Gastrocnemius medialis (tissue), 4 donors: ENCODE measurements at regions not wholly inside any gene's neighbourhood (a gene's known extent, or its start where the extent isn't known, plus 50 kb on each side); places are given as distances from the start of the nearest gene placed in this dataset.

ENCODE experiments used
- ATAC-seq, 2 donors: fragments of 150-250 bp; one replicate each; pipeline ENCODE4 v1.9.1; 2016
- DNase-seq, 2 donors: peaks; one replicate each; pipeline ENCODE4 v3.0.0-alpha.2; 2019
- H3K27ac ChIP-seq, 4 donors: fragments of 200-600 bp; sonication (generic); 1 replicate in 1 of 4; 2 replicates in 3 of 4; pipeline ENCODE4 v1.5.1; 2016 to 2018; ENCODE audit warnings: mild to moderate bottlenecking in 2 of 4, moderate library complexity in 1 of 4
- H3K27me3 ChIP-seq, 3 donors: fragments of 200-600 bp; sonication (generic) in 2 of 3; 1 replicate in 1 of 3; 2 replicates in 2 of 3; pipeline versions ENCODE4 v1.5.1 to v1.6.0; 2016 to 2019; ENCODE audit warnings: mild to moderate bottlenecking in 1 of 3, moderate library complexity in 1 of 3
- H3K36me3 ChIP-seq, 2 donors: fragments of 200-600 bp; sonication (generic) in 1 of 2; one replicate each; pipeline ENCODE4 v1.5.1; 2017 to 2018
- H3K4me1 ChIP-seq, 2 donors: fragments of 200-600 bp; sonication (generic) in 1 of 2; one replicate each; pipeline ENCODE4 v1.5.1; 2016 to 2017; ENCODE audit warnings: mild to moderate bottlenecking in 2 of 2
- H3K4me3 ChIP-seq, 4 donors: fragments of 200-600 bp; sonication (generic) in 3 of 4; 1 replicate in 1 of 4; 2 replicates in 3 of 4; pipeline ENCODE4 v1.5.1; 2016 to 2019; ENCODE audit warnings: mild to moderate bottlenecking in 2 of 4
- H3K9me3 ChIP-seq, 3 donors: fragments of 200-600 bp; sonication (generic) in 2 of 3; 1 replicate in 1 of 3; 2 replicates in 2 of 3; pipeline ENCODE4 v1.5.1; 2016 to 2019
- POLR2A ChIP-seq, 2 donors: fragments of 450-650 bp; IDR thresholded peaks; one replicate each; pipeline ENCODE4 v1.6.1; 2017; ENCODE audit warnings: antibody characterized with exemption in 2 of 2, mild to moderate bottlenecking in 2 of 2, moderate library complexity in 2 of 2
- in situ Hi-C, 4 donors: fragments of 200-750 bp; cut with MboI; loops; one replicate each; pipeline versions ENCODE4 v1.15.0 to v1.8.0; 2017; ENCODE audit warnings: low sequenced_read_pairs in 4 of 4
- intact Hi-C: fragments of 100-400 bp; cut with DNase I; formaldehyde crosslinking; loops from one replicate; pipeline ENCODE4 v1.15.1; 2023; ENCODE audit warnings: low total_unique reads
- TF ChIP-seq, protein P1 (sequence below), 5 experiments: fragments of 450-650 bp in 3 of 5; fragments of 200-600 bp in 2 of 5; sonication (generic) in 2 of 5; IDR thresholded peaks in 4 of 5; conservative IDR thresholded peaks in 1 of 5; 1 replicate in 4 of 5; 2 replicates in 1 of 5; pipeline ENCODE4 v1.5.1; 2016 to 2019; ENCODE audit warnings: antibody characterized with exemption in 5 of 5, mild to moderate bottlenecking in 3 of 5, moderate library complexity in 3 of 5

DNA sequence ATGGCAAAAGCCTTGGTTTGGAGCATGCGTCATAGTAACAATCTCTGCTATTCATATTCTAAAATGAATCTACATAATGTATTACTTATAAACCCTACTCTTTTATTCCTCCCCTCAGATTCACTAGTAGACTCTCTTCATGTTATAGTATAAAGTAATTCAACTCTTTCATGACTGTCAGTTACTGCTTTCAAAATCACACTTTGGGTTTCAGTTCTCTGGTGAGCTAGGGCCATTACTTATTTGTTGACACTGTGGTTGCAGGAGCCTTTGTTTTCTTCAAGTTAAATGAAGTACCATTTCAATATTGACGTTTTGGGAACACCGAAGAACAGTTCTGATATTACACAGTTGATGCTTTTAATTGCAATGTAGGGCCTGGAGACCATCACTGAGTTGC, 378.4 kb downstream of the DDX10 start:
- in situ Hi-C loops (no loop called here), intact Hi-C loops (no loop called here)
- H3K27ac ChIP-seq: no peak overlapping the region
- H3K4me1 ChIP-seq: no peaks in the 10 kb centered on the region
- TF ChIP-seq, protein P1, sequence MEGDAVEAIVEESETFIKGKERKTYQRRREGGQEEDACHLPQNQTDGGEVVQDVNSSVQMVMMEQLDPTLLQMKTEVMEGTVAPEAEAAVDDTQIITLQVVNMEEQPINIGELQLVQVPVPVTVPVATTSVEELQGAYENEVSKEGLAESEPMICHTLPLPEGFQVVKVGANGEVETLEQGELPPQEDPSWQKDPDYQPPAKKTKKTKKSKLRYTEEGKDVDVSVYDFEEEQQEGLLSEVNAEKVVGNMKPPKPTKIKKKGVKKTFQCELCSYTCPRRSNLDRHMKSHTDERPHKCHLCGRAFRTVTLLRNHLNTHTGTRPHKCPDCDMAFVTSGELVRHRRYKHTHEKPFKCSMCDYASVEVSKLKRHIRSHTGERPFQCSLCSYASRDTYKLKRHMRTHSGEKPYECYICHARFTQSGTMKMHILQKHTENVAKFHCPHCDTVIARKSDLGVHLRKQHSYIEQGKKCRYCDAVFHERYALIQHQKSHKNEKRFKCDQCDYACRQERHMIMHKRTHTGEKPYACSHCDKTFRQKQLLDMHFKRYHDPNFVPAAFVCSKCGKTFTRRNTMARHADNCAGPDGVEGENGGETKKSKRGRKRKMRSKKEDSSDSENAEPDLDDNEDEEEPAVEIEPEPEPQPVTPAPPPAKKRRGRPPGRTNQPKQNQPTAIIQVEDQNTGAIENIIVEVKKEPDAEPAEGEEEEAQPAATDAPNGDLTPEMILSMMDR (IDR thresholded peaks at IDR 0.05 in 4 of 5, conservative IDR thresholded peaks at IDR 0.05 in 1 of 5): no peak
- TF ChIP-seq POLR2A (IDR thresholded peaks at IDR 0.05): no peak
- no peak for ATAC-seq
- no peaks in the 10 kb centered on the region for H3K9me3 ChIP-seq
- no peaks in the 10 kb centered on the region for H3K27me3 ChIP-seq
- H3K4me3 ChIP-seq: no peak overlapping the region
- DNase-seq: no peak
- H3K36me3 ChIP-seq: no peaks in the 10 kb centered on the region

DNA sequence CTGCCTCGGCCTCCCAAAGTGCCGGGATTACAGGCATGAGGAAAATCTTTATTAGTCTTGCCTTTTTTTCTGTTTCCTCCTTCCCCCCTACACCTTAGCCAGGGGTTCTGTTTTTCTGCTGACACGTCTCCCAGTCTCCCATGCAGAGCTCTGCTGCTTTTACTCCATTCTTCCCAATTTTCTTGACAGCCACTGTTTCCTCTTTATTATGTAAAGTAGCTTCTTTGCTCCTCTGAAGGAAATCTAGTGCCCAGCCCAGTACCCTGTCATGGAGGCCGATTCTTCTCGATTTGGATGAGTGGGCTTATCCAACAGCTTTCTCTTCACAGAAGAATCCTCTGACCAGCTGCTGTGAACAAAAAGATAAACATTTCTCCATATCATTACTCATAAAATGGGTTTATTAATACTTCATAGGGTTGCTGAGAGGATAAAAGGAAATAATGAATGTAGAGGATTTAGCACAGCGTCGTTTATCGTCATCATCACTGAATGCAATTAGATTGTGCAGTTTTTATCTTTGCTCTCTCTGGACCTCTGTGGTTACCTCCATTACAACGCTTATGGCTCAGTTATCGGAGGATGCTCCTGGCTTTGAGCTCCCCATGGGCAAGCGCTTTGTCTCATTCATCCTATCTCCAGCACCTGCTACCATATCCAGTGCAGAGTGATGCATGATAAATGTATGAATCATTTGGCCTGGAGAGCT, 375.6 kb upstream of the C11orf87 start:
- Histone ChIP-seq H3K36me3 (no peaks in the 10 kb centered on the region), H3K4me3 (no peak overlapping the region), H3K27ac (no peak overlapping the region), H3K27me3 (no peaks in the 10 kb centered on the region), H3K4me1 (no peaks in the 10 kb centered on the region), H3K9me3 (no peaks in the 10 kb centered on the region)
- TF ChIP-seq POLR2A (IDR thresholded peaks at IDR 0.05): no peak
- TF ChIP-seq, protein P1 (IDR thresholded peaks at IDR 0.05 in 4 of 5, conservative IDR thresholded peaks at IDR 0.05 in 1 of 5): no peak
- no peak for ATAC-seq
- in situ Hi-C loops: no loop called here
- DNase-seq: no peak
- intact Hi-C loops: no loop called here

DNA sequence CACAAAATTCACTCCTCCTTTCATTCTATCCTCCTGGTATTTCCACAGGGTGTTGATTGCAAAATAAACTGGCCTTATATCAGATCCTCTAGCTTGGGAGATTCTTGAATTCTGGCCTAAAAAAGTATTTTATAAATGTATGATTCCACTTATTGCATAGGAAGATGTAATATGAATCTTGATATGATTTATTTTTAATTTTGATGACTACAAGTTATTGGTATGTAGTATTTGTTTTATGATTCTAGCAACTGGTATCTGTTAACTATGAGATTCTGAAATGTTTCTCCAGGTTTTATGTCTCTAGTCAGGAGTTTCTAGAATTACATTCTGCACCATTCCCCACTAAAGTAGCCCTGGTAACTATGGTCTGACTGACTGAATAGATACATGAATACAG, 373.9 kb upstream of the C11orf87 start:
- TF ChIP-seq, protein P1 (IDR thresholded peaks at IDR 0.05 in 4 of 5, conservative IDR thresholded peaks at IDR 0.05 in 1 of 5): no peak
- TF ChIP-seq POLR2A (IDR thresholded peaks at IDR 0.05): no peak
- Histone ChIP-seq H3K4me3 (no peak overlapping the region), H3K4me1 (no peaks in the 10 kb centered on the region), H3K27me3 (no peaks in the 10 kb centered on the region), H3K9me3 (no peaks in the 10 kb centered on the region), H3K27ac (no peak overlapping the region), H3K36me3 (no peaks in the 10 kb centered on the region)
- DNase-seq (no peak), ATAC-seq (no peak)
- intact Hi-C loops (no loop called here), in situ Hi-C loops (no loop called here)

DNA sequence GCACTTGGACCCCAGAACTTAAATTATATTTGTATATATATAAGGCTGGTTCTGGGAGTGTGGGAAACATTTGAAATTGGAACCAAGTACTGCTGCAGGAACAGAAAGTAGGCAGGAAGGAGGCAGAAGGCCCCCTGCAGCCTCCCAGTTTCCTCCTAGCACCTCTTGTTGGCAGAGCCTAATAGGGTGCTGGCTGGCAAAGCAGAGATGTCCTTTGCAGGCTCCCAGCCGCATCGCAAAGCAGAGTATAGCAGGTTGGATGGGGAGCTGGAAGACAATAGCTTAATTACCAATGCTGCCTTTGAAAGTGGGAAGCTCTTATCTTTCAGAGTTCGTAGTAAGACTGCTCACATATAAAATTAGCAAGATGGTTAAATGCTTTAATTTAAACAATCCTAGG, 370.8 kb upstream of the C11orf87 start:
- Histone ChIP-seq H3K36me3 (no peaks in the 10 kb centered on the region), H3K4me3 (no peak overlapping the region), H3K27me3 (no peaks in the 10 kb centered on the region), H3K9me3 (no peaks in the 10 kb centered on the region), H3K27ac (no peak overlapping the region), H3K4me1 (no peaks in the 10 kb centered on the region)
- in situ Hi-C loops: no loop called here
- no peak for ATAC-seq
- TF ChIP-seq, protein P1 (IDR thresholded peaks at IDR 0.05 in 4 of 5, conservative IDR thresholded peaks at IDR 0.05 in 1 of 5): no peak
- no peak for TF ChIP-seq POLR2A (IDR thresholded peaks at IDR 0.05)
- DNase-seq: no peak
- intact Hi-C loops: no loop called here

DNA sequence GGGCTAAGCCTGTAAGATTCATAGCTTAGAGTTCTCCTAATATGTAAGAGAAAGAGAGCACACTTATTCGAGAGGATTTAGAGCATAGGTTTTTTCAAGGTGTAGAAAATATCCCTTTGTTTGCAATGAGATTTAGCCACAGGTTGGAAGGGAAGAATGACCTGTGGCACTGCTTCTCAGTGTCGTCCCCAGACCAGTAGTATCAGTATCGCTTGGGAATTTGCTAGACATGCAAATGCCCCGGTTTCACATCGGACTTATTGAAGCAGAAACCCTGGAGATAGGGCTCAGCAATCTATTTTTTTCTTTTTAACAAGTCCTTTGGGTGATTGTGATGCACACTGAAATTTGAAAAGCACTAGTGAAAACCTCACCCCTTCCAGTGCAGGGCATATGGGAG, 362.6 kb upstream of the C11orf87 start:
- in situ Hi-C loops: no loop called here
- no peaks in the 10 kb centered on the region for H3K4me1 ChIP-seq
- intact Hi-C loops: no loop called here
- ATAC-seq (no peak), DNase-seq (no peak)
- TF ChIP-seq POLR2A (IDR thresholded peaks at IDR 0.05): no peak
- TF ChIP-seq, protein P1 (IDR thresholded peaks at IDR 0.05 in 4 of 5, conservative IDR thresholded peaks at IDR 0.05 in 1 of 5): no peak
- H3K36me3 ChIP-seq: no peaks in the 10 kb centered on the region
- H3K27me3 ChIP-seq: no peaks in the 10 kb centered on the region
- no peaks in the 10 kb centered on the region for H3K9me3 ChIP-seq
- no peak overlapping the region for H3K27ac ChIP-seq
- no peak overlapping the region for H3K4me3 ChIP-seq
